ENCODE measurements at regions not wholly inside any gene's neighbourhood (a gene's known extent, or its start where the extent isn't known, plus 50 kb on each side); places are given as distances from the start of the nearest gene placed in this dataset.

DNA sequence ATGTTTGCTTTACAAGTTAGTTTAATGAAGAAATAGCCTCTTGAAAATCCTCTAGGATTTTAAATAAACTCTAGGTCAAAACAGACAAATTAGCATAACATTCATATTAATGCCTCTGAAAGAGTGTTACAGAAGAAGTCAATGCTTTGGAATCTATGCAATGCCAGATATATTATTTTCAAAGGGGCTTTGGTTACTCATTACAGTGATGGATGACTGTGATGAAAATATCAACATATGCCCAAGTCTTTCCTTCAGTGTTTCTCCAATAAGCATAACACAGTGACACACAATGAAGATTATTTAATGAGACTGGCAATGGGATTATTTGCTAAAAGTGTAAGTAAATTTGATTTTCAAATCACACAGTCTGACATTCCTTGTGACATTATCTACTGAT lies 1247.2 kb downstream of the ROBO2 start:
- H3K27me3 Mint-ChIP-seq (ENCODE audit: low read depth in 3 of 3): peaks cover 0 to 5% (median 2%) of the 10 kb centered on the region in 3 donors
- no peak overlapping the region for H3K4me2 ChIP-seq (replicated peaks; ENCODE audit: extremely low read depth, low read length, poor library complexity, severe bottlenecking)
- no peaks in the 10 kb centered on the region for H3K27me3 ChIP-seq (ENCODE audit: control insufficient read depth in 2 of 2, insufficient read depth in 2 of 2, low read length in 2 of 2)
- no peaks in the 10 kb centered on the region for H3K4me1 Mint-ChIP-seq
- no peak overlapping the region for H3K27ac Mint-ChIP-seq
- H2AFZ ChIP-seq (ENCODE audit: insufficient read depth, low read depth, low read length, poor library complexity, severe bottlenecking): no peak overlapping the region
- H3K9me3 ChIP-seq (replicated peaks in 1 of 2; ENCODE audit: control insufficient read depth in 1 of 2, insufficient read depth in 1 of 2, low read length in 2 of 2): no peaks in the 10 kb centered on the region
- TF ChIP-seq, protein P1, sequence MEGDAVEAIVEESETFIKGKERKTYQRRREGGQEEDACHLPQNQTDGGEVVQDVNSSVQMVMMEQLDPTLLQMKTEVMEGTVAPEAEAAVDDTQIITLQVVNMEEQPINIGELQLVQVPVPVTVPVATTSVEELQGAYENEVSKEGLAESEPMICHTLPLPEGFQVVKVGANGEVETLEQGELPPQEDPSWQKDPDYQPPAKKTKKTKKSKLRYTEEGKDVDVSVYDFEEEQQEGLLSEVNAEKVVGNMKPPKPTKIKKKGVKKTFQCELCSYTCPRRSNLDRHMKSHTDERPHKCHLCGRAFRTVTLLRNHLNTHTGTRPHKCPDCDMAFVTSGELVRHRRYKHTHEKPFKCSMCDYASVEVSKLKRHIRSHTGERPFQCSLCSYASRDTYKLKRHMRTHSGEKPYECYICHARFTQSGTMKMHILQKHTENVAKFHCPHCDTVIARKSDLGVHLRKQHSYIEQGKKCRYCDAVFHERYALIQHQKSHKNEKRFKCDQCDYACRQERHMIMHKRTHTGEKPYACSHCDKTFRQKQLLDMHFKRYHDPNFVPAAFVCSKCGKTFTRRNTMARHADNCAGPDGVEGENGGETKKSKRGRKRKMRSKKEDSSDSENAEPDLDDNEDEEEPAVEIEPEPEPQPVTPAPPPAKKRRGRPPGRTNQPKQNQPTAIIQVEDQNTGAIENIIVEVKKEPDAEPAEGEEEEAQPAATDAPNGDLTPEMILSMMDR (IDR thresholded peaks at IDR 0.05): no peak
- H4K20me1 ChIP-seq (ENCODE audit: insufficient read depth, low read length): no peaks in the 10 kb centered on the region
- H3K79me2 ChIP-seq (ENCODE audit: insufficient read depth, low read length): no peaks in the 10 kb centered on the region
- H3K36me3 ChIP-seq (replicated peaks in 1 of 2; ENCODE audit: control insufficient read depth in 1 of 2, insufficient read depth in 2 of 2, low read length in 2 of 2): no peaks in the 10 kb centered on the region
- no peaks in the 10 kb centered on the region for H3K4me1 ChIP-seq (ENCODE audit: control insufficient read depth in 1 of 2, insufficient read depth in 2 of 2, low read length in 2 of 2)
- no peak for DNase-seq
- H3K27ac ChIP-seq (ENCODE audit: low read depth in 1 of 2, low read length in 2 of 2): no peak overlapping the region
- H3K9me3 Mint-ChIP-seq: peaks cover 0 to 2% (median 0%) of the 10 kb centered on the region in 7 donors
- H3K4me3 ChIP-seq (replicated peaks in 1 of 3; ENCODE audit: low read depth in 2 of 3, low read length in 3 of 3): no peak overlapping the region
- intact Hi-C loops (cut with micrococcal nuclease): no loop called here
- H3K9ac ChIP-seq (ENCODE audit: insufficient read depth, low read length, poor library complexity, severe bottlenecking): no peak overlapping the region
- no peaks in the 10 kb centered on the region for H3K36me3 Mint-ChIP-seq
- H3K4me3 Mint-ChIP-seq: no peak overlapping the region

DNA sequence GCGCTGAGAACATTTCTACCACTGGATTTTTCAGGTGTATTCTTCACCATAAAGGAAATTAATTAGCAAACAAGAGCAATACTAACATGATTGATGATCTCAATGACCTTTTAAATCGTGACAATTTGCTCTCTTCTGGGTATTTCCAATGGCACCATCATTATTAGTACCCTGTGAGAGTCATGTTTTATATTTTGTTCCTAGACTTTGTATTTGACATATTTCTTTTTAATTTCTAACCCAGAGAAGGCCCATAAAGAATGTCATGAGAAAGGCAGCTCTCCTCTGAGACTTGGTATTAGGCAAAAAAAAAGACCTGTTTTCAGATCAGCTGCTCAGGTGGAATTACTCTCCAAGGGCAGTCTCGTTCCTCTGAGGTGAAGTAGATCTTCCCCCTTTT lies 1253.4 kb downstream of the ROBO2 start:
- no peak for DNase-seq
- 100% methylated on average over 1 of the region's 3 CpGs for WGBS (ENCODE audit: insufficient coverage)
- no peaks in the 10 kb centered on the region for H3K36me3 Mint-ChIP-seq
- H3K4me3 ChIP-seq (replicated peaks in 1 of 3; ENCODE audit: low read depth in 2 of 3, low read length in 3 of 3): no peak overlapping the region
- H3K9me3 ChIP-seq (replicated peaks in 1 of 2; ENCODE audit: control insufficient read depth in 1 of 2, insufficient read depth in 1 of 2, low read length in 2 of 2): peaks cover 0 to 11% of the 10 kb centered on the region in 2 donors
- H3K27ac Mint-ChIP-seq: no peak overlapping the region
- H3K4me1 ChIP-seq (ENCODE audit: control insufficient read depth in 1 of 2, insufficient read depth in 2 of 2, low read length in 2 of 2): no peaks in the 10 kb centered on the region
- no peaks in the 10 kb centered on the region for H4K20me1 ChIP-seq (ENCODE audit: insufficient read depth, low read length)
- H3K79me2 ChIP-seq (ENCODE audit: insufficient read depth, low read length): no peaks in the 10 kb centered on the region
- H3K36me3 ChIP-seq (replicated peaks in 1 of 2; ENCODE audit: control insufficient read depth in 1 of 2, insufficient read depth in 2 of 2, low read length in 2 of 2): no peaks in the 10 kb centered on the region
- intact Hi-C loops (cut with micrococcal nuclease): no loop called here
- no peak overlapping the region for H2AFZ ChIP-seq (ENCODE audit: insufficient read depth, low read depth, low read length, poor library complexity, severe bottlenecking)
- H3K27me3 Mint-ChIP-seq (ENCODE audit: low read depth in 3 of 3): peaks cover 0 to 2% (median 0%) of the 10 kb centered on the region in 3 donors
- no peaks in the 10 kb centered on the region for H3K4me1 Mint-ChIP-seq
- no peak overlapping the region for H3K4me3 Mint-ChIP-seq
- H3K27me3 ChIP-seq (ENCODE audit: control insufficient read depth in 2 of 2, insufficient read depth in 2 of 2, low read length in 2 of 2): no peaks in the 10 kb centered on the region
- TF ChIP-seq, protein P1 (IDR thresholded peaks at IDR 0.05): no peak
- H3K9ac ChIP-seq (ENCODE audit: insufficient read depth, low read length, poor library complexity, severe bottlenecking): no peak overlapping the region
- H3K9me3 Mint-ChIP-seq: peaks cover 0 to 11% (median 2%) of the 10 kb centered on the region in 7 donors
- H3K27ac ChIP-seq (ENCODE audit: low read depth in 1 of 2, low read length in 2 of 2): no peak overlapping the region
- H3K4me2 ChIP-seq (replicated peaks; ENCODE audit: extremely low read depth, low read length, poor library complexity, severe bottlenecking): no peak overlapping the region

All from CD14-positive monocyte (primary cell).